ENCODE measurements at regions not wholly inside any gene's neighbourhood (a gene's known extent, or its start where the extent isn't known, plus 50 kb on each side); places are given as distances from the start of the nearest gene placed in this dataset.

- H3K9me3 ChIP-seq = no peaks in the 10 kb centered on the region
- no peaks in the 10 kb centered on the region for H3K4me1 ChIP-seq
- no peak for DNase-seq
- no peaks in the 10 kb centered on the region for H3K36me3 ChIP-seq (replicated peaks in 1 of 2; ENCODE audit: insufficient read depth in 1 of 2, low read depth in 2 of 2)
- 68 to 72% methylated on average over 6 of the region's 6 CpGs for WGBS, 2 donors
- TF ChIP-seq POLR2A (IDR thresholded peaks at IDR 0.05) (no peak), CTCF (IDR thresholded peaks at IDR 0.05) (no peak)
- H3K27me3 ChIP-seq = no peaks in the 10 kb centered on the region
- H3K27ac ChIP-seq = no peak overlapping the region
- no peak overlapping the region for H3K4me3 ChIP-seq
- ATAC-seq = no peak
- intact Hi-C loops (cut with DNase I) = no loop called here
These were observed 271.6 kb downstream of the LMO4 start for GRCh38 chr1:87600055-87600850.

GRCh38 chr1:87600854-87601253, 272.2 kb downstream of the LMO4 start:
- intact Hi-C loops (cut with DNase I) = no loop called here
- DNase-seq (no peak), ATAC-seq (no peak)
- Histone ChIP-seq H3K27me3 (no peaks in the 10 kb centered on the region), H3K27ac (no peak overlapping the region), H3K4me1 (no peaks in the 10 kb centered on the region), H3K36me3 (replicated peaks in 1 of 2; ENCODE audit: insufficient read depth in 1 of 2, low read depth in 2 of 2) (no peaks in the 10 kb centered on the region), H3K9me3 (no peaks in the 10 kb centered on the region), H3K4me3 (no peak overlapping the region)
- 50 to 59% methylated on average over 1 of the region's 1 CpG for whole genome bisulfite sequencing, 2 donors
- TF ChIP-seq POLR2A (IDR thresholded peaks at IDR 0.05) (no peak), CTCF (IDR thresholded peaks at IDR 0.05) (no peak)

GRCh38 chr1:87603626-87604025, 274.9 kb downstream of the LMO4 start:
- no peaks in the 10 kb centered on the region for H3K36me3 ChIP-seq (replicated peaks in 1 of 2; ENCODE audit: insufficient read depth in 1 of 2, low read depth in 2 of 2)
- ATAC-seq (no peak), DNase-seq (no peak)
- H3K9me3 ChIP-seq = no peaks in the 10 kb centered on the region
- H3K4me3 ChIP-seq = no peak overlapping the region
- H3K4me1 ChIP-seq = no peaks in the 10 kb centered on the region
- WGBS, 2 donors = 57 to 63% methylated on average over 1 of the region's 1 CpG
- intact Hi-C loops (cut with DNase I) = no loop called here
- H3K27me3 ChIP-seq = no peaks in the 10 kb centered on the region
- TF ChIP-seq POLR2A (IDR thresholded peaks at IDR 0.05) = no peak
- no peak for TF ChIP-seq CTCF (IDR thresholded peaks at IDR 0.05)
- no peak overlapping the region for H3K27ac ChIP-seq

GRCh38 chr1:87612956-87613355, 284.3 kb downstream of the LMO4 start:
- no peak for DNase-seq
- Histone ChIP-seq H3K27me3 (no peaks in the 10 kb centered on the region), H3K36me3 (replicated peaks in 1 of 2; ENCODE audit: insufficient read depth in 1 of 2, low read depth in 2 of 2) (no peaks in the 10 kb centered on the region), H3K9me3 (no peaks in the 10 kb centered on the region), H3K4me3 (no peak overlapping the region), H3K4me1 (no peaks in the 10 kb centered on the region), H3K27ac (no peak overlapping the region)
- TF ChIP-seq POLR2A (IDR thresholded peaks at IDR 0.05) (no peak), CTCF (IDR thresholded peaks at IDR 0.05) (no peak)
- intact Hi-C loops (cut with DNase I) = no loop called here
- ATAC-seq = no peak
- WGBS, 2 donors = 59 to 81% methylated on average over 3 of the region's 3 CpGs

GRCh38 chr1:87615491-87615890, 286.8 kb downstream of the LMO4 start:
- Histone ChIP-seq H3K27me3 (no peaks in the 10 kb centered on the region), H3K4me1 (no peaks in the 10 kb centered on the region), H3K36me3 (replicated peaks in 1 of 2; ENCODE audit: insufficient read depth in 1 of 2, low read depth in 2 of 2) (no peaks in the 10 kb centered on the region), H3K27ac (no peak overlapping the region), H3K4me3 (no peak overlapping the region), H3K9me3 (no peaks in the 10 kb centered on the region)
- DNase-seq (no peak), ATAC-seq (no peak)
- intact Hi-C loops (cut with DNase I) = no loop called here
- WGBS, 2 donors = 90 to 93% methylated on average over 2 of the region's 2 CpGs
- TF ChIP-seq CTCF (IDR thresholded peaks at IDR 0.05) = no peak
- TF ChIP-seq POLR2A (IDR thresholded peaks at IDR 0.05) = no peak

Data from body of pancreas (tissue), 4 donors.